C4-2B (cell line): ENCODE measurements at regions not wholly inside any gene's neighbourhood (a gene's known extent, or its start where the extent isn't known, plus 50 kb on each side); places are given as distances from the start of the nearest gene placed in this dataset.

Source experiments
- CTCF ChIP-seq: fragments of 450-650 bp; conservative IDR thresholded peaks from 2 replicates; pipeline ENCODE4 v1.5.1; 2017; ENCODE audit warnings: mild to moderate bottlenecking
- ZFX ChIP-seq: fragments of 450-650 bp; IDR thresholded peaks from 2 replicates; pipeline ENCODE4 v1.6.1; 2017

GRCh38 chr4:107349266-107349665, 313.2 kb upstream of the DKK2 start:
- no peak for TF ChIP-seq CTCF
- no peak for TF ChIP-seq ZFX
